BE2C (cell line): ENCODE measurements at regions not wholly inside any gene's neighbourhood (a gene's known extent, or its start where the extent isn't known, plus 50 kb on each side); places are given as distances from the start of the nearest gene placed in this dataset.

Experiments
- DNase-seq: peaks from one replicate; pipeline ENCODE4 v3.0.0-alpha.2; 2020
- H3K27me3 ChIP-seq: fragments of 250-450 bp; sonication (Bioruptor Pico); 2 replicates; pipeline ENCODE4 v1.5.1; 2020; ENCODE audit warnings: mild to moderate bottlenecking
- H3K36me3 ChIP-seq: fragments of 250-450 bp; sonication (Bioruptor Pico); 2 replicates; pipeline ENCODE4 v1.5.1; 2020; ENCODE audit warnings: mild to moderate bottlenecking
- H3K4me1 ChIP-seq: fragments of 250-450 bp; sonication (Bioruptor Pico); 2 replicates; pipeline ENCODE4 v1.5.1; 2020
- H3K4me3 ChIP-seq: 2 replicates; pipeline ENCODE4 v1.5.1; 2011; ENCODE audit warnings: low read depth, low read length
- H3K9me3 ChIP-seq: fragments of 250-450 bp; sonication (Bioruptor Pico); 2 replicates; pipeline ENCODE4 v1.5.1; 2020
- TF ChIP-seq, protein P1 (sequence below): IDR thresholded peaks from 2 replicates; pipeline ENCODE4 v1.5.1; 2012; ENCODE audit warnings: mild to moderate bottlenecking, low read depth, low read length

DNA sequence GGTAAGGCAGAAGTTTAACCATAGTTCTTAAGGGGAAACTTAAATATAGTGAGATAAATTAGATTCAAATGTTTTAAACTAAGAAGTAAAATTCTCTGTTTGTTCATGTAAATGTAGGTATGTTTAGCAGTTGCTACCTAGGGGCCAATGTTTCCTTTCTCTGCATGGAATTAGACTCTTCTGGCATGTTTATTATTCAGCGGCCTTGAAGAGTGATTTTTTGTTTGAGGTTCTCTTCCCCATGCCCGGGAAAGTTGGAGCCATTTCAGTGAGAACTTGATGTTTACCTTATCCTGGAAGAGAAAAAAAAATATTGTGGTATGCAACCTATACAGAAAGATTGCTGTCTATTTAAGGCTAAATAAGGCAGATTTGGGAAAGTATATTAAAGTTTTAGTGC is 492.9 kb downstream of the KLF5 start:
- Histone ChIP-seq H3K27me3 (peaks cover 22% of the 10 kb centered on the region), H3K36me3 (no peaks in the 10 kb centered on the region), H3K4me1 (no peaks in the 10 kb centered on the region), H3K4me3 (no peak overlapping the region), H3K9me3 (no peaks in the 10 kb centered on the region)
- TF ChIP-seq, protein P1, sequence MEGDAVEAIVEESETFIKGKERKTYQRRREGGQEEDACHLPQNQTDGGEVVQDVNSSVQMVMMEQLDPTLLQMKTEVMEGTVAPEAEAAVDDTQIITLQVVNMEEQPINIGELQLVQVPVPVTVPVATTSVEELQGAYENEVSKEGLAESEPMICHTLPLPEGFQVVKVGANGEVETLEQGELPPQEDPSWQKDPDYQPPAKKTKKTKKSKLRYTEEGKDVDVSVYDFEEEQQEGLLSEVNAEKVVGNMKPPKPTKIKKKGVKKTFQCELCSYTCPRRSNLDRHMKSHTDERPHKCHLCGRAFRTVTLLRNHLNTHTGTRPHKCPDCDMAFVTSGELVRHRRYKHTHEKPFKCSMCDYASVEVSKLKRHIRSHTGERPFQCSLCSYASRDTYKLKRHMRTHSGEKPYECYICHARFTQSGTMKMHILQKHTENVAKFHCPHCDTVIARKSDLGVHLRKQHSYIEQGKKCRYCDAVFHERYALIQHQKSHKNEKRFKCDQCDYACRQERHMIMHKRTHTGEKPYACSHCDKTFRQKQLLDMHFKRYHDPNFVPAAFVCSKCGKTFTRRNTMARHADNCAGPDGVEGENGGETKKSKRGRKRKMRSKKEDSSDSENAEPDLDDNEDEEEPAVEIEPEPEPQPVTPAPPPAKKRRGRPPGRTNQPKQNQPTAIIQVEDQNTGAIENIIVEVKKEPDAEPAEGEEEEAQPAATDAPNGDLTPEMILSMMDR: no peak
- DNase-seq: no peak

DNA sequence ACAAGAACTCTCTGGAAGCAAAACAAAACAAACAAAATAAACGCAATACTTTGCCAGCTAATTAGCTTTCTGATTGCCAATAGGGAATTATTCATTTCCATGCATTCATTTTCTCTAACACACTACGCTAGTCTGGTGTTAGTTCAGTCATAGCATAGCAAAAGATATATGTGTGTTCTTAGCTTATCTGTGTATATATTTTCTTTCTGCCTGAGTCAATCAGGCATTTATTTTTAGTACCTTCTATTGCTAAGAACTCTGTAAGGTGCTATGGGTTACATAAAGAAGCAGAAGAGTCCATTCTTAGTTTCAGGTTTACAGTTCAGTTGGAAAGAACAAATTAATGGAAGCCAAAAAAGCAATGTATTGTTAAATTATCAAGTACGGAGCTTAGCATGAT is 490.9 kb downstream of the KLF5 start:
- no peak for DNase-seq
- Histone ChIP-seq H3K4me1 (no peaks in the 10 kb centered on the region; the same call in 1 of the 2 replicates), H3K4me3 (no peak overlapping the region), H3K36me3 (no peaks in the 10 kb centered on the region), H3K27me3 (peaks cover 20% of the 10 kb centered on the region), H3K9me3 (no peaks in the 10 kb centered on the region)
- TF ChIP-seq, protein P1: no peak

DNA sequence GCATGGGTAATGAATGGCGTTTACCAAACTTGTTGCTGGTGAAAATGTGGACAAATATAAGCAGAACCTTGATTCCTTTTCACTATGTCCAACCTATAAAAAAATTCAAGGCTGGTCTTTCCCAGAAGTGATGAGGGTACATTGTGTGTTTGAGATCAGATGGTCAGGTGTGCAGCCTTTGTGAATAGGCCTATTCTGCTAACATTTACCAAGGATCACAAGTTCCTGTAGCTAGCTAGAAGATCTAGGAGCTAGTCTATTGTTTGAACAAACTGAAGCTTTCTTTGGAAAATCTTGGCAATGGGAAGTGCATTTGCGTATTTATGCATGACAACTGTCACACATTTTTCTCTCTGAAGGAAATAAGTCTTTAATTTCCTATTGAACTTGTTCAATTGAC is 489.6 kb downstream of the KLF5 start:
- H3K4me1 ChIP-seq: no peaks in the 10 kb centered on the region; the same call in 1 of the 2 replicates
- H3K36me3 ChIP-seq: no peaks in the 10 kb centered on the region
- TF ChIP-seq, protein P1: no peak
- H3K9me3 ChIP-seq: no peaks in the 10 kb centered on the region
- peaks cover 20% of the 10 kb centered on the region for H3K27me3 ChIP-seq
- DNase-seq: no peak
- no peak overlapping the region for H3K4me3 ChIP-seq

DNA sequence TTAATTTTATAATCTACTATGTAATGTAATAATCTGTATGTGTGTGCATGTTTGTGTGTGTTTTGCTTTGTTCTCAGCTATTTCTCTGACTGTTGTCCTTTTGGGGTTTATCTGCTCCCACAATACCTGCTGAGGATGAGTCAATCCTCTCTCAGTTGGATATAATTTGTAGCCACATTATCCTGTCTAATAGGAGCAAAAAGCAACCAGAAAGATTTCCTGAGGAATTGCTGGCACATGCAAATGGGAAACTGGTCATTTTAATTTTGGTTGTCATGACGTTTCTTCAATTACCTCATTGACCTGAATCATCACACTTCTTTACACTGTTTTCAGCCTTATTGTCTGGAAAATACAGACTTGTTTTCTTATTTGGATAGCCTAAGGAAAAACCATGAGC is 488.4 kb downstream of the KLF5 start:
- H3K36me3 ChIP-seq: no peaks in the 10 kb centered on the region
- TF ChIP-seq, protein P1: no peak
- H3K4me1 ChIP-seq: no peaks in the 10 kb centered on the region; the same call in 1 of the 2 replicates
- no peaks in the 10 kb centered on the region for H3K9me3 ChIP-seq
- peaks cover 20% of the 10 kb centered on the region for H3K27me3 ChIP-seq
- H3K4me3 ChIP-seq: no peak overlapping the region
- no peak for DNase-seq

DNA sequence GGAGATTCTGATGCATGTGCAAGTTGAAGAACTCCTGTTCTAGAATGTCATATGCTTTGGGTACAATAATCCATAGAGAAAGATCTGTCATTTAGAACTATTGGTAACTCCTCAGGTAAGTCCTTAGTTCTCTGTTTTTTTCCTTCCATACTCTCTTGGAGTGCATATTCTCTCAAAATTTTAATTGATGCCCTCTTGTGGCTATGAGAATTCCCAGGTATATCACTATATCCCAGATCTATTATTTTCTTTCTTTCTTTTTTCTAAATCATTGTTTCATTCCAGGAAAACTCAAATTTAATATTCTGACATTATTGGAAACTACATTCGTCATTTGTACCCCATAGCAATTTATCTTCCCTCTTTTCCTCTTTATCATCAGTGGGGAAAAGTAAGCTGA is 485.4 kb downstream of the KLF5 start:
- no peak overlapping the region for H3K4me3 ChIP-seq
- no peak for DNase-seq
- H3K4me1 ChIP-seq: no peaks in the 10 kb centered on the region; the same call in 1 of the 2 replicates
- H3K36me3 ChIP-seq: no peaks in the 10 kb centered on the region
- peaks cover 4% of the 10 kb centered on the region; the same call in 1 of the 2 replicates for H3K27me3 ChIP-seq
- TF ChIP-seq, protein P1: no peak
- H3K9me3 ChIP-seq: no peaks in the 10 kb centered on the region

DNA sequence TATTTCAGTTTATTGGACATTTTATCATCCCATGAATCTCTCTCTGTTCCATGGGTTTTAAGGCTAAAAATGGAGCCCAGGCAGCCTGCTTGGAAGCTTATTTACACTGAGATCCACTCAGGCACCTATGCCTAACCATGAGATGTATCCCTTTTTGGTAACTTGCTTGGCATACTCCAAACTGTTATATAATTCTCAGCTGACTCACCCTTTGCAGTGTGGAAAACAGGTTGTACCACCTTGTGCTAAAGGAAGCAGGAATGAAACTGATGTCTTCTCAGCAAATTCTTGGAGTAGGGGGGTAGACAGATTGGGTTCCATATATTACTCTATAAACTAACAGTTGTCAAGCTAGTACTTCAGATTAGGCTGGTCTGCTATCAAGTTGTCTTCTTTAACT is 483.6 kb downstream of the KLF5 start:
- H3K4me3 ChIP-seq: no peak overlapping the region
- TF ChIP-seq, protein P1: no peak
- H3K36me3 ChIP-seq: no peaks in the 10 kb centered on the region
- H3K4me1 ChIP-seq: no peaks in the 10 kb centered on the region; the same call in 1 of the 2 replicates
- no peak for DNase-seq
- H3K27me3 ChIP-seq: peaks cover 3% of the 10 kb centered on the region; the same call in 1 of the 2 replicates
- H3K9me3 ChIP-seq: no peaks in the 10 kb centered on the region
